ENCODE measurements at regions not wholly inside any gene's neighbourhood (a gene's known extent, or its start where the extent isn't known, plus 50 kb on each side); places are given as distances from the start of the nearest gene placed in this dataset.
"Not testable (repeated sequence)": the region's sequence is repeated elsewhere in the genome, so short reads cannot be mapped to it uniquely, and the experiment has no call there.

GRCh38 chr3:11910971-11911531, 64.4 kb upstream of the TAMM41 start:
- POLR2A ChIA-PET: interaction anchor here (0.6 kb wide), 1 partner anchor 23 kb away, joined by 3 read pairs; no protein-coding TSS in a partner anchor
- Mint-ChIP-seq H3K4me1 (peaks cover 21% of the 10 kb centered on the region), H3K9me3 (no peaks in the 10 kb centered on the region), H3K27me3 (no peaks in the 10 kb centered on the region), H3K4me3 (no peak overlapping the region), H3K36me3 (ENCODE audit: low read depth) (no peaks in the 10 kb centered on the region), H3K27ac (no peak overlapping the region)
- CTCF ChIA-PET: no interaction called here
- DNase-seq: peak; percentile 16

DNA sequence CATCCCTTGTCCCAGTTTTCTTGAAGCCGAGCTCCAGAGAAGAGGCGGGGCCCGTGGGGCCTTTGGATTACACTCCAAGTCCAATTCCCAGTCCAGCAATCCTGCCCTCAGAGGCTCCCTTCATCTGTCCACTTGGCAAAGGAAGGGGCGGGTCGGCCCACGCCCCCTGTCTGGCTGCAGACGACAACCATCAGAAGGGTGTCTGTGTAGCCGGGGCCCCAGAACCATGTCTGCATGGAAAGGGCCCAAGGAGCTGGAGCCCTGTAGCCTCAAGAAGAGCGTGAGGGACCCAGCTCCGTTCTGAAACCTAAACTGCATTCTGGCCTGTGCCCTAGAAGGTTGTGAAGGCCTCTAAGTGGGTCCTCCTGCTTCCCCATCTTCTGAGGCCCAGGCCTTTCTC, 65.2 kb upstream of the TAMM41 start:
- CTCF ChIA-PET: not testable (repeated sequence)
- DNase-seq: peak; percentile 3

GRCh38 chr3:11913316-11913715, 66.6 kb upstream of the TAMM41 start:
- Mint-ChIP-seq H3K27me3 (no peaks in the 10 kb centered on the region), H3K27ac (no peak overlapping the region), H3K4me1 (peaks cover 15% of the 10 kb centered on the region), H3K4me3 (no peak overlapping the region), H3K36me3 (ENCODE audit: low read depth) (no peaks in the 10 kb centered on the region), H3K9me3 (no peaks in the 10 kb centered on the region)
- POLR2A ChIA-PET: no interaction called here
- no peak for DNase-seq
- CTCF ChIA-PET: no interaction called here

More for the DNA sequence above, 65.2 kb upstream of the TAMM41 start:
- H3K9me3 Mint-ChIP-seq; H3K4me3 Mint-ChIP-seq; POLR2A ChIA-PET; H3K27ac Mint-ChIP-seq; H3K27me3 Mint-ChIP-seq; H3K36me3 Mint-ChIP-seq (ENCODE audit: low read depth): not testable (repeated sequence)
- peaks cover 21% of the 10 kb centered on the region for H3K4me1 Mint-ChIP-seq

DNA sequence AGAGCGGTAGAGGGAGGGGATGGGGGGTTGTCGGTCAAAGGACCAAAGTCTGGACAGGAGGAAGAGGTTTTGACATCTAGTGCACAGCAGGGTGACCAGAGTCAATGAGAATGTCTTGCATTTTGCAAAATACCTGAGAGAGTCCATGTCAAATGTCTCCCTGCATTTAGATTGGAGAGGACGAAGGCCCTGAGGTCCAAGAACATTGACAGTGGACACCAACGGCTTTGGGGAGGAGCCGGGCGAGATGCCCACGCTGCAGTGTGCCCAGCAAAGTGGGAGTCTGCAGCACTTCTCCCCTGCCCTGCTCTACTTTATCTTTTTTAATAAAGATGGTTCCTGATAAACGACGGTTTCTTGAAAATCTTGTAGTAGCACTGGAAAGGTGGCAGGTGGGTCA, 67.4 kb upstream of the TAMM41 start:
- H3K4me3 Mint-ChIP-seq: no peak overlapping the region

DNA sequence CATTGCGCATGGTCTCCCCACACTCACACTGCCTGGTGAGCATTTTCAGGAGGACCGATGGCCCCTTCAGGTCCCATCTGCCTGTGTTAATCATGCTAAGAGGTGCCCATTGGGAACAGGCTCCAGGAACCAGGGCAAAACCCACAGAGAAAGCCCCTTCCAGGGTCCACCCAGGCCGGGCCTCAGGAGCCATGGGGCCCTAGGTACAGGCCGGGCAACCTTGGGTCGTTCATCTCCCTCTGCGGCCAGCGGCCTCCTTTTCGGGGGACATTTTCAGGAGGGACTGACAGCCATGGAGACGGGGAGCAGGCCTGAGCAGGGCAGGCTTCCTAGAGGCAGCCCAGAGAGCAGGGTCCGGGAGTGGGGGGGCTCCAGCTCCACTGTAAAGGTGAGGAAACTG, 68.0 kb upstream of the TAMM41 start:
- DNase-seq: peak; percentile 1
- Mint-ChIP-seq H3K27ac (no peak overlapping the region), H3K27me3 (peaks cover 2% of the 10 kb centered on the region), H3K4me1 (peaks cover 2% of the 10 kb centered on the region), H3K9me3 (no peaks in the 10 kb centered on the region), H3K4me3 (no peak overlapping the region), H3K36me3 (ENCODE audit: low read depth) (no peaks in the 10 kb centered on the region)
- POLR2A ChIA-PET: no interaction called here
- CTCF ChIA-PET: no interaction called here

More for the DNA sequence above, 67.4 kb upstream of the TAMM41 start:
- H3K36me3 Mint-ChIP-seq (ENCODE audit: low read depth): no peaks in the 10 kb centered on the region
- H3K9me3 Mint-ChIP-seq: no peaks in the 10 kb centered on the region
- ChIA-PET CTCF (no interaction called here), POLR2A (no interaction called here)
- peaks cover 8% of the 10 kb centered on the region for H3K4me1 Mint-ChIP-seq
- H3K27me3 Mint-ChIP-seq: no peaks in the 10 kb centered on the region
- no peak overlapping the region for H3K27ac Mint-ChIP-seq
- DNase-seq: peak; percentile 9

- ChIA-PET POLR2A (no interaction called here), CTCF (no interaction called here)
- no peaks in the 10 kb centered on the region for H3K36me3 Mint-ChIP-seq (ENCODE audit: low read depth)
Measured at GRCh38 chr3:11915621-11916424, 69.1 kb upstream of the TAMM41 start.

DNA sequence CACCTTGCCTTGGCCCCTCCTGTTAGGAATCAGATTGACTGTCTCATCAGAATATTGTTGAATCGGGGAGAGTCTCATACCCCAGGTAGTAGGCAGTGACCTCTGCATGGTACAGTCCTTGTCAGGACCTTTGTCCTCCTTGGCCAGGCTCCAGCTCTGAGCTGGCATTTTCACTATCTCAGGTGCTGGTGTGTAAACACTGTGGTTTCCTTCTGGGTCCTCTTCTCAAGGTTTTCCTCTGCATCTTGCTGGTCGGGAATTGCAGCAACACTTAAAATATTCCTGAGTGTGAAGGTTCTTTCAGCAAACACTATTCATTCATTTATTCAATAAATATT, 69.7 kb upstream of the TAMM41 start:
- CTCF ChIA-PET: not testable (repeated sequence)
- DNase-seq: peak; percentile 4

More at GRCh38 chr3:11915621-11916424, 69.1 kb upstream of the TAMM41 start:
- DNase-seq: peak; percentile 10
- Mint-ChIP-seq H3K27ac (no peak overlapping the region), H3K27me3 (peaks cover 3% of the 10 kb centered on the region), H3K4me3 (no peak overlapping the region), H3K9me3 (no peaks in the 10 kb centered on the region), H3K4me1 (peaks cover 2% of the 10 kb centered on the region)

DNA sequence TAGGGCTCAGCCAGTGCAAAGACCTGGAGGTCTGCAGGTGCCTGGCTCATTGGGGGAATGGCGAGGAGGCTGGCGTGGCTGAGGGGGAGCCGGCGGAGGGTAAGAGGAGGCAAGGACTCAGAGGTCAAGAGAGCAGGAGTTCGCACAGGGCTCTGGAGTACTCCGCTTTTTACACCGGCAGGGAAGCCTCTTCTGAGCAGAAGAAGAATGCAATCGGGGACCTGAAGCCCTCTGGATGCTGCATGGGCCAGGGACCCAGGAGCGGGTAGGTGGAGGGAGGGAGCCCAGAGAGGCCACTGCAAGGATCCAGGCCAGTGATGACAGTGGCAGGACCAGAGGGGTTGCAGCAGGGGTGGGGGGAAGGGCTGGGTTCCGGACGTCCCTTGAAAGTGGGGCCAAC, 70.4 kb upstream of the TAMM41 start:
- H3K9me3 Mint-ChIP-seq: no peaks in the 10 kb centered on the region
- ChIA-PET POLR2A (no interaction called here), CTCF (no interaction called here)
- H3K27me3 Mint-ChIP-seq: peaks cover 5% of the 10 kb centered on the region
- no peak overlapping the region for H3K27ac Mint-ChIP-seq
- H3K4me3 Mint-ChIP-seq: no peak overlapping the region
- DNase-seq: peak; percentile 12
- peaks cover 2% of the 10 kb centered on the region for H3K4me1 Mint-ChIP-seq
- no peaks in the 10 kb centered on the region for H3K36me3 Mint-ChIP-seq (ENCODE audit: low read depth)

More for the DNA sequence above, 69.7 kb upstream of the TAMM41 start:
- H3K4me1 Mint-ChIP-seq; H3K27ac Mint-ChIP-seq; H3K4me3 Mint-ChIP-seq; H3K27me3 Mint-ChIP-seq; POLR2A ChIA-PET; H3K9me3 Mint-ChIP-seq; H3K36me3 Mint-ChIP-seq (ENCODE audit: low read depth): not testable (repeated sequence)

DNA sequence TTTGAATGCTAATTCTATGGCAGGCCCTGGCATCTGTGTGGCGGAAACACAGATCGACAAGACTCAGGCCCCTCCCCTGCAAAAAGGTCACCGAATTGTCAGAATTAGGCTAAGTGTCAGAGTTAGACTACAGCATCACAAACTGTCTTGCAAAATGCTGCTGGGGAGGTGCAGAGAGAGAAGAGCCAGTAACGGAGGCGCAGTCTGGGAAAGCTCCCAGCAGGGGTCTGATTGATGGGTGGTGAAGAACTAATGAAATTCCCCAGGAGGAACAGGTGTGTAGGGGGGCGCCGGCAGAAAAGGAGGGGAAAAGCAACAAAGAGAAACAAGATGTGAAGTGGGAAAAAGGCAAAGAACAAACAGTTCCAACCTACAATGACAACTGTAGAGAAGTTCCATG, 72.7 kb upstream of the TAMM41 start:
- Mint-ChIP-seq H3K36me3 (ENCODE audit: low read depth) (no peaks in the 10 kb centered on the region), H3K4me3 (no peak overlapping the region), H3K4me1 (no peaks in the 10 kb centered on the region), H3K27ac (no peak overlapping the region), H3K27me3 (peaks cover 7% of the 10 kb centered on the region), H3K9me3 (no peaks in the 10 kb centered on the region)
- POLR2A ChIA-PET: no interaction called here
- peak; percentile 3 for DNase-seq
- CTCF ChIA-PET: interaction anchor here (0.7 kb wide), 1 partner anchor 19 kb away, joined by 3 read pairs; no protein-coding TSS in a partner anchor

GRCh38 chr3:11924518-11924917, 77.8 kb upstream of the TAMM41 start:
- Mint-ChIP-seq H3K9me3 (no peaks in the 10 kb centered on the region), H3K27ac (no peak overlapping the region), H3K36me3 (ENCODE audit: low read depth) (no peaks in the 10 kb centered on the region), H3K4me1 (no peaks in the 10 kb centered on the region), H3K27me3 (peaks cover 8% of the 10 kb centered on the region), H3K4me3 (no peak overlapping the region)
- ChIA-PET POLR2A (no interaction called here), CTCF (no interaction called here)
- DNase-seq: no peak

- Mint-ChIP-seq H3K4me3 (no peak overlapping the region), H3K27me3 (peaks cover 4% of the 10 kb centered on the region), H3K9me3 (no peaks in the 10 kb centered on the region), H3K36me3 (ENCODE audit: low read depth) (no peaks in the 10 kb centered on the region), H3K27ac (no peak overlapping the region), H3K4me1 (no peaks in the 10 kb centered on the region)
- DNase-seq: no peak
- CTCF ChIA-PET: no interaction called here
- POLR2A ChIA-PET: no interaction called here
Measured at GRCh38 chr3:11928381-11928780, 75.8 kb upstream of the SYN2 start.

- Mint-ChIP-seq H3K9me3 (no peaks in the 10 kb centered on the region), H3K4me1 (no peaks in the 10 kb centered on the region), H3K4me3 (no peak overlapping the region), H3K36me3 (ENCODE audit: low read depth) (no peaks in the 10 kb centered on the region), H3K27ac (no peak overlapping the region), H3K27me3 (peaks cover 3% of the 10 kb centered on the region)
- POLR2A ChIA-PET: no interaction called here
- DNase-seq: no peak
- CTCF ChIA-PET: no interaction called here
Measured at GRCh38 chr3:11929531-11929930, 74.7 kb upstream of the SYN2 start.

DNA sequence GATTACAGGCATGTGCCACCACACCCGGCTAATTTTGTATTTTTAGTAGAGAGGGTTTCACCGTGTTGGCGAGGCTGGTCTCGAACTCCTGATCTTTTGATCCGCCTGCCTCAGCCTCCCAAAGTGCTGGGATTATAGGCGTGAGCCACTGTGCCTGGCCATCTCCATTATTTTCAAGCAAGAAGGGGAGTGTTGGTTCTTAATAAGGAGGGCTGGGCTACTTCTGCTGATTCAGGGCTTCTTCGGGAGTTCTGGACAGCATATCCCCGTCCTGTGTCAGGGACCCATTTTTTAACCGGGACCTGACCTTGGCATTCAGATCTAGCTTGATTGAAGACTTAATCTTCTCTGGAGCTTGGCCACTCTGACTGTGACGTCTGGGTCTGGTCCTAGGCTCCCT, 74.1 kb upstream of the SYN2 start:
- H3K27ac Mint-ChIP-seq: no peak overlapping the region
- POLR2A ChIA-PET: no interaction called here
- no peaks in the 10 kb centered on the region for H3K9me3 Mint-ChIP-seq
- no peak overlapping the region for H3K4me3 Mint-ChIP-seq
- DNase-seq: no peak
- H3K36me3 Mint-ChIP-seq (ENCODE audit: low read depth): no peaks in the 10 kb centered on the region
- H3K4me1 Mint-ChIP-seq: no peaks in the 10 kb centered on the region
- CTCF ChIA-PET: no interaction called here
- H3K27me3 Mint-ChIP-seq: peaks cover 3% of the 10 kb centered on the region

GRCh38 chr3:11932636-11933035, 71.6 kb upstream of the SYN2 start:
- no peak for DNase-seq
- H3K27me3 Mint-ChIP-seq: peaks cover 1% of the 10 kb centered on the region
- no peaks in the 10 kb centered on the region for H3K36me3 Mint-ChIP-seq (ENCODE audit: low read depth)
- CTCF ChIA-PET: no interaction called here
- H3K4me1 Mint-ChIP-seq: no peaks in the 10 kb centered on the region
- POLR2A ChIA-PET: no interaction called here
- H3K4me3 Mint-ChIP-seq: no peak overlapping the region
- H3K27ac Mint-ChIP-seq: no peak overlapping the region
- no peaks in the 10 kb centered on the region for H3K9me3 Mint-ChIP-seq
